Adrenal gland (tissue), 9 donors: ENCODE measurements at regions not wholly inside any gene's neighbourhood (a gene's known extent, or its start where the extent isn't known, plus 50 kb on each side); places are given as distances from the start of the nearest gene placed in this dataset.

Experiments
- DNase-seq, 7 donors: peaks; one replicate each; pipeline ENCODE4 v3.0.0-alpha.2; 2019 to 2020
- H3K27ac ChIP-seq, 5 donors: fragments of 200-600 bp; sonication (generic) in 4 of 5; 1 replicate in 3 of 5; 2 replicates in 2 of 5; pipeline versions ENCODE4 v1.5.1 to v1.8.0; 2016 to 2020; ENCODE audit warnings: mild to moderate bottlenecking in 1 of 5
- H3K27me3 ChIP-seq: fragments of 200-600 bp; 2 replicates; pipeline ENCODE4 v1.8.0; 2021
- H3K36me3 ChIP-seq, 2 donors: fragments of 200-600 bp; replicated peaks in 1 of 2; 1 replicate in 1 of 2; 2 replicates in 1 of 2; pipeline versions ENCODE4 v1.5.1 to v1.8.0; 2018 to 2022
- H3K4me1 ChIP-seq, 2 donors: fragments of 200-600 bp; replicated peaks in 1 of 2; 1 replicate in 1 of 2; 2 replicates in 1 of 2; pipeline versions ENCODE4 v1.5.1 to v1.8.0; 2018 to 2021
- H3K4me3 ChIP-seq, 4 donors: fragments of 200-600 bp; sonication (generic) in 3 of 4; one replicate each; pipeline ENCODE4 v1.5.1; 2016 to 2018
- H3K9me3 ChIP-seq, 3 donors: fragments of 200-600 bp; sonication (generic) in 1 of 3; replicated peaks in 1 of 3; 1 replicate in 2 of 3; 2 replicates in 1 of 3; pipeline versions ENCODE4 v1.5.1 to v1.8.0; 2016 to 2021
- CTCF ChIP-seq, 6 experiments: fragments of 450-650 bp in 4 of 6; fragments of 200-600 bp in 2 of 6; sonication (generic) in 1 of 6; IDR thresholded peaks; 1 replicate in 5 of 6; 2 replicates in 1 of 6; pipeline versions ENCODE4 v1.5.1 to v1.8.0; 2016 to 2021; ENCODE audit warnings: antibody characterized with exemption in 6 of 6, mild to moderate bottlenecking in 2 of 6, moderate library complexity in 1 of 6
- POLR2A ChIP-seq, 2 donors: fragments of 450-650 bp; IDR thresholded peaks; one replicate each; pipeline ENCODE4 v1.6.1; 2017; ENCODE audit warnings: antibody characterized with exemption in 2 of 2, mild to moderate bottlenecking in 2 of 2, moderate library complexity in 1 of 2
- WGBS, 4 donors: extraction: QIAGEN DNeasy Blood & Tissue Kit in 2 of 4; methylation state at CpG; one replicate each; pipeline versions ENCODE4 v1.1.5 to v1.1.7; 2013 to 2017; 5-methylcytosine and 5-hydroxymethylcytosine counted together
- intact Hi-C, 2 donors: fragments of 100-400 bp; cut with DNase I; formaldehyde crosslinking; loops; one replicate each; pipeline versions ENCODE4 v1.14.1 to v1.15.0; 2022 to 2023
- donor health status: healthy with polysubstance abuse.
- donor health status: Bipolar disorder and iron deficiency.
- donor health status: DM: yes; HTN: yes; CAD: no.
- donor health status: DM: no; HTN: no; CAD: no.
- donor health status: DM: no; HTN: no; CAD: no.

GRCh38 chr15:62785881-62786828 lies 256.4 kb upstream of the TPM1 start:
- Histone ChIP-seq H3K9me3 (no peaks in the 10 kb centered on the region), H3K27me3 (no peaks in the 10 kb centered on the region), H3K36me3 (no peaks in the 10 kb centered on the region), H3K4me3 (no peak overlapping the region), H3K4me1 (peaks cover 4 to 7% of the 10 kb centered on the region in 2 donors), H3K27ac (no peak overlapping the region)
- DNase-seq, result no peak
- intact Hi-C loops, result loop anchor here in 1 of 2 donors (10.0 kb wide), 1 partner anchor 259 kb away; the partner anchor contains the start of gene TPM1
- TF ChIP-seq CTCF (IDR thresholded peaks at IDR 0.05), result no peak
- 64 to 70% (median 67%) methylated on average over 10 of the region's 10 CpGs for WGBS, 4 donors

DNA sequence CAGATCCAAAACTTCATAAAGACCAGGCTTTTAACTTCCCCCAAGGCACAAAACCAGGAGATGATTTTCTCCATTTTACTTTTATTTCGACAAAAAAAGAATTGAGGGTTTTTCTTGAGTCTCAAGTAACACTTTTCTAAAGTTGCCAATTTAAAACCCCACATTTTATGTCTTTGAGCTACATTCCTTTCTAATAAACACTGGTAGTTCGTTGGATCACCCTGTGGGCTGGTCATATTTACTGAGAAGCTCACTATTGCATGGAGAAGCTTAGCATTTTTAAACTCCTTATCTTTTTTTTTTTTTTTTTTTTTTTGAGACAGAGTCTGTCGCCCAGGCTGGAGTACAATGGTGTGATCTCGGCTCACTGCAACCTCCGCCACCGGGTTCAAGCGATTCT lies 255.1 kb upstream of the TPM1 start:
- DNase-seq, result no peak
- 87 to 96% (median 93%) methylated on average over 7 of the region's 7 CpGs for WGBS, 4 donors
- H3K4me1 ChIP-seq, result peaks cover 0 to 4% of the 10 kb centered on the region in 2 donors
- H3K4me3 ChIP-seq, result no peak overlapping the region
- no peak for TF ChIP-seq CTCF (IDR thresholded peaks at IDR 0.05)
- TF ChIP-seq POLR2A (IDR thresholded peaks at IDR 0.05), result no peak
- H3K36me3 ChIP-seq, result no peaks in the 10 kb centered on the region
- intact Hi-C loops, result loop anchor here in 1 of 2 donors (10.0 kb wide), 1 partner anchor 257 kb away; the partner anchor contains the start of gene TPM1
- no peaks in the 10 kb centered on the region for H3K27me3 ChIP-seq
- no peaks in the 10 kb centered on the region for H3K9me3 ChIP-seq
- no peak overlapping the region for H3K27ac ChIP-seq

GRCh38 chr15:62788224-62788623 lies 254.3 kb upstream of the TPM1 start:
- Histone ChIP-seq H3K9me3 (no peaks in the 10 kb centered on the region), H3K4me3 (no peak overlapping the region), H3K27ac (no peak overlapping the region), H3K4me1 (no peaks in the 10 kb centered on the region), H3K27me3 (no peaks in the 10 kb centered on the region), H3K36me3 (no peaks in the 10 kb centered on the region)
- intact Hi-C loops, result loop anchor here in 1 of 2 donors (10.0 kb wide), 1 partner anchor 257 kb away; the partner anchor contains the start of gene TPM1
- no peak for DNase-seq
- 76 to 93% (median 90%) methylated on average over 6 of the region's 6 CpGs for WGBS, 4 donors
- TF ChIP-seq CTCF (IDR thresholded peaks at IDR 0.05), result no peak
- no peak for TF ChIP-seq POLR2A (IDR thresholded peaks at IDR 0.05)

DNA sequence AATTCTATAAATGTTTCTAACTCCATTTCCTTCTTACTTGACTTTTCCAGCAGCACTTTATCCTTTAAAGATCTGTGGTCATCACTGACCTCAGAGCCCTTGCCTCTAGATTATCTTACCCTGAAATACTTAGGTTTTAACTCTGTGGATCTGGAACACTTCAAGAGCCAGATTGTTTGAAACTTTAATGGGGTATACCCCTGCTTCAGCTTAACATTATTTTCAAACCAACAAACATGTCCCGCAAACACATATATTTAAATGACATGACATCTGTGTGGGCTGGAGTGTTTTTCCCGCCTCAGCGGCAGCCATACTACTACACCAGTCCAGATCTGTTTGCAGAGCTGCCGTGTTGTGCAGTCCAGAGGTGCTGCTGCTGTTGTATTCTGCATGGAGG lies 252.0 kb upstream of the TPM1 start:
- WGBS, 4 donors, result 92 to 100% (median 97%) methylated on average over 4 of the region's 4 CpGs
- Histone ChIP-seq H3K36me3 (no peaks in the 10 kb centered on the region), H3K27ac (no peak overlapping the region), H3K9me3 (no peaks in the 10 kb centered on the region), H3K27me3 (no peaks in the 10 kb centered on the region), H3K4me1 (no peaks in the 10 kb centered on the region), H3K4me3 (no peak overlapping the region)
- TF ChIP-seq POLR2A (IDR thresholded peaks at IDR 0.05) (no peak), CTCF (IDR thresholded peaks at IDR 0.05) (no peak)
- intact Hi-C loops, result no loop called here
- no peak for DNase-seq
